ENCODE measurements at regions not wholly inside any gene's neighbourhood (a gene's known extent, or its start where the extent isn't known, plus 50 kb on each side); places are given as distances from the start of the nearest gene placed in this dataset.
"Not testable (repeated sequence)": the region's sequence is repeated elsewhere in the genome, so short reads cannot be mapped to it uniquely, and the experiment has no call there.

GRCh38 chr20:47907031-47907675 is 121.9 kb upstream of the SULF2 start:
- no peak for DNase-seq (ENCODE audit: low spot score)

DNA sequence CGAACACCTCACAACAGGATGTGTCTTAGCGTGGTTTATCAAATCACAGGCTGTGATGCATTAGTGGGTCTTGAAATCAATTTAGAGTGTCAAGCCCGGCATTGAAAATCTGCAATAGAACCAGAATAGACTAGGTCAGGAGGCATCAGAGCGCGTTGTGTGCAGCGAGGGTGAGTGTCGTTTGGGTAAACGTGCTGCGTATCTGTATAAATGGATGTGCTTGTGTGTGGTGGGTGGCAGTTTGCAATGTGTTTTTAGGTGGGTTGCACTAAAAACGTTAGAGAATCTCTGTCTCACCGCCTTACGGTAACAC is 121.0 kb upstream of the SULF2 start:
- no peak for DNase-seq (ENCODE audit: low spot score)

- DNase-seq (ENCODE audit: low spot score), result no peak
These were observed 120.5 kb upstream of the SULF2 start for GRCh38 chr20:47905628-47906347.

- not testable (repeated sequence) for DNase-seq (ENCODE audit: low spot score)
These were observed 117.7 kb upstream of the SULF2 start for GRCh38 chr20:47903009-47903408.

GRCh38 chr20:47899313-47899712 is 114.0 kb upstream of the SULF2 start:
- not testable (repeated sequence) for DNase-seq (ENCODE audit: low spot score)

DNA sequence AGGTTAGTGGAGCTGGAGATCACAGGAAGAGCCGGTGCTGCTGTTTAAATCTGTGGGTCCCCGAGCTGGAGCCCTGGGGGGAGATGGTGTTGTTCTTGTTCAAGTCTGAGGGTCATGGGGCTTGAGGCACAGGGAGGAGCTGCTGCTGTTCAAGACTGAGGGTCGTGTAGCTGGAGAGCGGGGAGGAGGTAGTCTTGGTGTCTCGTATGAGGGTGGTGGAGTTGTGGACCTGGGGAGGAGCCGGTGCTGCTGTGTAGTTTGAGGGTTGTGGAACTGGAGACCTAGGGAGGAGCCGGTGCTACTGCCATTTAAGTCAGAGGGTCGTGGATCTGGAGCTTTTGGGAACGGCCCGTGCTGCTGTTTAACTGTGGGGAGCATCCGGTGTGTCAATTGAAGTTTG is 112.2 kb upstream of the SULF2 start:
- DNase-seq (ENCODE audit: low spot score), result no peak

- not testable (repeated sequence) for DNase-seq (ENCODE audit: low spot score)
These were observed 107.4 kb upstream of the SULF2 start for GRCh38 chr20:47892681-47893080.

DNA sequence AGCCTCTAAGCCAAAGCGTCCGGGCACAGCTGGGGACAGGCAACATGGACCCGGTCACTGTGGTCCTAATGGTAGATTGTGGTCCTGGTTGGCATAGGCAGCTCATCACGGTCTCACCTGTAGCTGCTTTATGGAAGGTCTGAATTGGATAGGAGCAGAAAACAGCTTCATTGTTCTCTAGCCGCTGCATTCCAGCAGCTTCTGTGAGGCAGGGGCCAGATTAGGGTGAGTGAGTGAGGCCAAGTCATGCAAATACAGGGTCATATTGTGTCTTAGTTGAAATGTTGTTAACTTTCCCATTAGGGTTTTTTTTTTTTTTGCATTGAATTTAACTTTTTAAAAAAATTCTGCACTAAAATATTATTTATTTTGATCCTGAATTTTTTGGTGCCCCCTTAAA is 105.4 kb upstream of the SULF2 start:
- DNase-seq (ENCODE audit: low spot score), result not testable (repeated sequence)

DNA sequence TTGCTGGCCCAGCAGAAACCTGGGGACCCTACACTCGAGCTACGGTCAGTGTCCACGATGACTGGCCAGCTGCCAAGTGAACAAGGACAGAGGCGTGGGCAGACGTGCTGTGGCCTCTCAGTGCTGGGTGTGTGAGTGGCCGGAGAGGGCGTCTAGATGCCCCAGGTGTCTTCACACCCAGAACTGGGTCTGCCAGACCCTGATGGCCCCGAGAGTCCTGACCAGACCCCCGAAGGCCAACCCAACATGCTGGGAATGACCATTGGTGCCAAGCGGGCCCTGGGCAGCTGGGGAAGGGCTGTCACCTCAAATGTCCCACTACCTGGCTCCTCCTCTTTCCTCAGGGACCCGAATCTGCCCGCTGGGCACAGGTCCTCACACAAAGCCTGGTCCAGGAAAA is 104.5 kb upstream of the SULF2 start:
- not testable (repeated sequence) for DNase-seq (ENCODE audit: low spot score)

DNA sequence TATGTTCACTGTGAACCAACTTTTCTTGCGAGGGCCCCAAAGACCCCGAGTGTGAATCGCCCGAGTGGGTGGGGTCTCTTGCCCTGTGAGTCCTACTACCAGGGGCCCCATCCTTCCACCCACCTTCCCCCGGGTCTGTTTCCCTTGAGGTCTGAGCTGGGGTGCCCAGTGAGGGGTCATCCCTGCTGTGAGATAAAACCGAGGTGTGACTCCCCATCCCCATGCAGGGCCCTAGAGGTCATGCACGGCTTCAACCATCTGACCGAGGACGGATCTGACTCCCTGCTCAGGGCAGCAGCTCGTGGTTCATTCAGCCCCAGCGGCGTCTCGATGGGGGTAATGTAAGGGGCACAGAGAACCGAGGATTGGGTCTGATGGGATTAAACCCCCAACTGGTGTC is 103.1 kb upstream of the SULF2 start:
- DNase-seq (ENCODE audit: low spot score), result no peak

- DNase-seq (ENCODE audit: low spot score), result no peak
These were observed 102.3 kb upstream of the SULF2 start for GRCh38 chr20:47887477-47888080.

- DNase-seq (ENCODE audit: low spot score), result no peak
These were observed 101.8 kb upstream of the SULF2 start for GRCh38 chr20:47887064-47887463.

DNA sequence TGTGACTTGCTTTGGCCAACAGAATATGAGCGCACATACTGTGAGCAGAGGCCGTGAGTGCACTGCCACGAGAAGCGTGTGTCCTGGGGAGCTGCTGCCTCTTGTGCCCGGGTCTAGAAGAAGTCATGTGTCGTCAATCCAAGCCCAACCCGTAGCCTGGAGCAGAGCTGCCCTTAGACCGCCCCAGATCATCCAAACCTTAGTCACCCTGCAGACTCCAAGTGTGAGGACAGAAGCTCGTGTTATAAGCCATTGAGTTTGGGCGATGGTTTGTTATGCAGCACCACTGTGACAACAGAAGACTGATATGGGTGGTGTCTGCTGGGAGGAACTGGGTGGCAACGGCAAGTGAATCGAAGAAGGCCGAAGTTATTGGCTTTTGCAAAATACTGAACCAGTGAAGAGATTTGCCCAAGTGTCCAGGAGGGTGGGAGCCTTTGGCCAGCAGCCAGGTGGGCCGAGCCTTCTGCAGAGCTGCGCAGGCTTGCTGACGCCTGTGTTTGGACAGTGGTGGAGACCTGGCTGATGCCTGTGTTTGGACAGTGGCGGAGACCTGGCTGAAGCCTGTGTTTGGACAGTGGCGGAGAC is 101.3 kb upstream of the SULF2 start:
- DNase-seq (ENCODE audit: low spot score), result no peak

GRCh38 chr20:47885909-47886453 is 100.7 kb upstream of the SULF2 start:
- DNase-seq (ENCODE audit: low spot score), result no peak

DNA sequence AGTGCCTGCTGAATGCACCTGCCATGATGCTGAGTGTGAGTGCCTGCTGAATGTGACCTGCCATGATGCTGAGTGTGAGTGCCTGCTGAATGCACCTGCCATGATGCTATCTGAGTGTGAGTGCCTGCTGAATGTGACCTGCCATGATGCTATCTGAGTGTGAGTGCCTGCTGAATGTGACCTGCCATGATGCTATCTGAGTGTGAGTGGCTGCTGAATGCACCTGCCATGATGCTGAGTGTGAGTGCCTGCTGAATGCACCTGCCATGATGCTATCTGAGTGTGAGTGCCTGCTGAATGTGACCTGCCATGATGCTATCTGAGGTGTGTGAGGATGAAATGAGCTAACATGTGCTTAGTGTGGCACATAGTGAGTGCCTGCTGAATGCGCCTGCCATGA is 98.7 kb upstream of the SULF2 start:
- DNase-seq (ENCODE audit: low spot score), result not testable (repeated sequence)

GRCh38 chr20:47883186-47883585 is 97.9 kb upstream of the SULF2 start:
- DNase-seq (ENCODE audit: low spot score), result no peak

DNA sequence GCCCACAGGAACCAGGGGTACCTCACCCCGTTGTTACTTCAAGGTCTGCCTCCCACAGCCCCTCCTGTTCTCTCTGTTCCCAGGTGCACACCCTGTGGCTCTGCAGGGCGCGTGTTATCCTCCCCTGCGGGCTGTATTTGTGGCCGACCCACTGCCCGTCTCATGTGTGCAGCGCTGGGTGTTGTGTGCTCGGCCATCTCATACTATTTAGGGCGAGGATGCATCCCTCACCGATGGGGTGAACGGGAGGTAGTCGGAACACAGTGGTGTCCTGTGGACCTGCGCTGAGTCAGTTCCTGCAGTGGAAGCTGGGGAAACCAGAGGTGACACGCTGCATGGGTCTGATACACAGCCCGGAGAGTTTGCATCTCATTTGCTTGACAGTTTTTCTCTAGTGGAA is 94.5 kb upstream of the SULF2 start:
- no peak for DNase-seq (ENCODE audit: low spot score)

- DNase-seq (ENCODE audit: low spot score), result no peak
These were observed 93.3 kb upstream of the SULF2 start for GRCh38 chr20:47878601-47879027.

GRCh38 chr20:47876311-47877088 is 91.2 kb upstream of the SULF2 start:
- no peak for DNase-seq (ENCODE audit: low spot score)

- no peak for DNase-seq (ENCODE audit: low spot score)
These were observed 90.2 kb upstream of the SULF2 start for GRCh38 chr20:47875297-47876025.

GRCh38 chr20:47872341-47872740 is 87.1 kb upstream of the SULF2 start:
- no peak for DNase-seq (ENCODE audit: low spot score)
